GM18873 (cell line): ENCODE measurements at regions not wholly inside any gene's neighbourhood (a gene's known extent, or its start where the extent isn't known, plus 50 kb on each side); places are given as distances from the start of the nearest gene placed in this dataset.
"Not testable (repeated sequence)": the region's sequence is repeated elsewhere in the genome, so short reads cannot be mapped to it uniquely, and the experiment has no call there.

Experiments used
- ATAC-seq: cut with Tn5 transposase; IDR thresholded peaks from one replicate; pipeline ENCODE4 v1.9.1; 2021; ENCODE audit warnings: mild to moderate bottlenecking, moderate library complexity, moderate number of reproducible peaks; ENCODE audit not compliant: unreplicated experiment, low FRiP score

- no peak for ATAC-seq
Measured at GRCh38 chr16:65392806-65393565, 271.1 kb upstream of the CDH11 start.

- no peak for ATAC-seq
Measured at GRCh38 chr16:65388592-65388991, 266.7 kb upstream of the CDH11 start.

GRCh38 chr16:65386672-65387071 lies 264.8 kb upstream of the CDH11 start:
- no peak for ATAC-seq

- no peak for ATAC-seq
Measured at GRCh38 chr16:65384441-65384840, 262.6 kb upstream of the CDH11 start.

GRCh38 chr16:65377195-65377594 lies 255.3 kb upstream of the CDH11 start:
- no peak for ATAC-seq

GRCh38 chr16:65376601-65377000 lies 254.7 kb upstream of the CDH11 start:
- ATAC-seq, result no peak

- no peak for ATAC-seq
Measured at GRCh38 chr16:65375651-65376050, 253.8 kb upstream of the CDH11 start.

- no peak for ATAC-seq
Measured at GRCh38 chr16:65373097-65373496, 251.2 kb upstream of the CDH11 start.

GRCh38 chr16:65372171-65372570 lies 250.3 kb upstream of the CDH11 start:
- no peak for ATAC-seq

- no peak for ATAC-seq
Measured at GRCh38 chr16:65365732-65366715, 244.2 kb upstream of the CDH11 start.

GRCh38 chr16:65356721-65357120 lies 234.9 kb upstream of the CDH11 start:
- not testable (repeated sequence) for ATAC-seq

- ATAC-seq, result no peak
Measured at GRCh38 chr16:65355706-65356105, 233.8 kb upstream of the CDH11 start.

- no peak for ATAC-seq
Measured at GRCh38 chr16:65353183-65353582, 231.3 kb upstream of the CDH11 start.

GRCh38 chr16:65349626-65350025 lies 227.8 kb upstream of the CDH11 start:
- ATAC-seq, result no peak

- ATAC-seq, result no peak
Measured at GRCh38 chr16:65343556-65343955, 221.7 kb upstream of the CDH11 start.

- ATAC-seq, result no peak
Measured at GRCh38 chr16:65342231-65342866, 220.5 kb upstream of the CDH11 start.

- ATAC-seq, result no peak
Measured at GRCh38 chr16:65339062-65339461, 217.2 kb upstream of the CDH11 start.

GRCh38 chr16:65336160-65336559 lies 214.3 kb upstream of the CDH11 start:
- no peak for ATAC-seq

- no peak for ATAC-seq
Measured at GRCh38 chr16:65334081-65334480, 212.2 kb upstream of the CDH11 start.

GRCh38 chr16:65333283-65333682 lies 211.4 kb upstream of the CDH11 start:
- no peak for ATAC-seq

- ATAC-seq, result no peak
Measured at GRCh38 chr16:65327346-65327745, 205.5 kb upstream of the CDH11 start.
